ENCODE measurements at regions not wholly inside any gene's neighbourhood (a gene's known extent, or its start where the extent isn't known, plus 50 kb on each side); places are given as distances from the start of the nearest gene placed in this dataset.

- no peak for DNase-seq
Observed at GRCh38 chr20:24738981-24739633, 210.0 kb upstream of the CST7 start.

- DNase-seq, result no peak
Observed at GRCh38 chr20:24739746-24740145, 209.3 kb upstream of the CST7 start.

GRCh38 chr20:24741493-24742072 lies 207.5 kb upstream of the CST7 start:
- DNase-seq, result no peak

GRCh38 chr20:24742436-24742835 lies 206.6 kb upstream of the CST7 start:
- no peak for DNase-seq

- DNase-seq, result no peak
Observed at GRCh38 chr20:24742989-24743388, 206.1 kb upstream of the CST7 start.

GRCh38 chr20:24743641-24744040 lies 205.4 kb upstream of the CST7 start:
- no peak for DNase-seq

- DNase-seq, result no peak
Observed at GRCh38 chr20:24744747-24745146, 204.3 kb upstream of the CST7 start.

- DNase-seq, result no peak
Observed at GRCh38 chr20:24745206-24745605, 203.9 kb upstream of the CST7 start.

GRCh38 chr20:24745617-24746350 lies 203.3 kb upstream of the CST7 start:
- no peak for DNase-seq

- peak; percentile 60 for DNase-seq
Observed at GRCh38 chr20:24746351-24746685, 202.8 kb upstream of the CST7 start.

- no peak for DNase-seq
Observed at GRCh38 chr20:24747010-24747712, 201.9 kb upstream of the CST7 start.

GRCh38 chr20:24747881-24748595 lies 201.0 kb upstream of the CST7 start:
- no peak for DNase-seq

GRCh38 chr20:24751551-24751950 lies 197.5 kb upstream of the CST7 start:
- no peak for DNase-seq

- DNase-seq, result no peak
Observed at GRCh38 chr20:24752612-24753011, 196.5 kb upstream of the CST7 start.

- DNase-seq, result no peak
Observed at GRCh38 chr20:24753130-24753529, 195.9 kb upstream of the CST7 start.

GRCh38 chr20:24754691-24755090 lies 194.4 kb upstream of the CST7 start:
- DNase-seq, result no peak

- no peak for DNase-seq
Observed at GRCh38 chr20:24755411-24755922, 193.6 kb upstream of the CST7 start.

GRCh38 chr20:24756292-24757025 lies 192.6 kb upstream of the CST7 start:
- DNase-seq, result no peak

GRCh38 chr20:24761220-24762065 lies 187.6 kb upstream of the CST7 start:
- no peak for DNase-seq

- DNase-seq, result no peak
Observed at GRCh38 chr20:24762371-24762770, 186.7 kb upstream of the CST7 start.

GRCh38 chr20:24762791-24763350 lies 186.2 kb upstream of the CST7 start:
- no peak for DNase-seq
